Progenitor cell of endocrine pancreas (in vitro differentiated cells): ENCODE measurements at regions not wholly inside any gene's neighbourhood (a gene's known extent, or its start where the extent isn't known, plus 50 kb on each side); places are given as distances from the start of the nearest gene placed in this dataset.

Experiments
- DNase-seq: peaks from one replicate; pipeline ENCODE4 v3.0.0; 2021; ENCODE audit warnings: low spot score; ENCODE audit not compliant: unreplicated experiment
- H3K27ac Mint-ChIP-seq: 2 replicates; pipeline ENCODE4 v1.8.0; 2021; ENCODE audit warnings: mild to moderate bottlenecking, moderate library complexity, mixed read lengths
- H3K27me3 Mint-ChIP-seq: 2 replicates; pipeline ENCODE4 v1.8.0; 2021; ENCODE audit warnings: mixed read lengths
- H3K36me3 Mint-ChIP-seq: 2 replicates; pipeline ENCODE4 v1.8.0; 2022; ENCODE audit warnings: mixed read lengths; ENCODE audit not compliant: insufficient read depth
- H3K4me1 Mint-ChIP-seq: 2 replicates; pipeline ENCODE4 v1.8.0; 2021; ENCODE audit warnings: low read depth, mixed read lengths
- H3K4me3 Mint-ChIP-seq: 2 replicates; pipeline ENCODE4 v1.8.0; 2021; ENCODE audit warnings: low read depth, mild to moderate bottlenecking, moderate library complexity, mixed read lengths
- H3K9me3 Mint-ChIP-seq: 2 replicates; pipeline ENCODE4 v1.8.0; 2021; ENCODE audit warnings: low read depth, mixed read lengths
- TF ChIP-seq, protein P1 (sequence below): fragments of 200-600 bp; sonication (generic); IDR thresholded peaks from one replicate; pipeline ENCODE4 v1.5.0; 2021; ENCODE audit warnings: antibody characterized with exemption, mild to moderate bottlenecking; ENCODE audit not compliant: unreplicated experiment

DNA sequence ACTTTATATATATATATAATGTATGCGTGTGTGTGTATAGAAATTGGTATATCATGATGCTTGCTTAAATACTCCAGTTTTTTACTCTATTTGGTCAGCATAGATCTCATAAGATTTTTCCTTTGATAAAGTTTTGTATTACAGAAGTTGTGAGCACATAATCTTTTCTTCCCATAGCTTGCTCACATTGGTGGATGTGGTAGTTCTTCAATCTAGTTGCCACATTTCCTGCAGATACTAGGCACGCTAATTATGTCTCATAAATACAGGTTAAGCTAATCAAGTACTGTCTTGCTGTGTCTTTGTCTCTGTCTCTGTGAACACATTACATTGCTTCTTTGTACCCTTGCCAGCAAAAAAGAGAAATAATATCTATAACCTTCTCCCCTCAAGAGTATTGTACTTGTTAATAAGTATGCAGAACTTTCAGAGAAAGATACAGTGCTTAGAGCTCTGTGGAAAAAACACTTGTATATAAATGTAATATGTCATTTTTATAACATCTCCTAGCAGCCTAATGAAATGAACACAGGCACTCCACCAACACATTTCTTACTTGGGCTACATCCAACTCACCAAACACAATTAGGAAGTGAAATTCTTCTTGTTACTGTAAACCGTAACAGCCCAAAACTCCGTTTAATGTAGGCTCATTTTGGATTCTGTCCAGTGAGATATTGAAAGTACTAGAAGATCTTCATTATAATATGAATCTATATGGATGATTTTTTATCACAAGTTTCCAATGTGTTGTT, 306.7 kb upstream of the SLC8A1 start:
- H3K4me1 Mint-ChIP-seq = no peaks in the 10 kb centered on the region
- H3K4me3 Mint-ChIP-seq = no peak overlapping the region
- no peaks in the 10 kb centered on the region for H3K36me3 Mint-ChIP-seq
- DNase-seq = no peak
- no peaks in the 10 kb centered on the region for H3K9me3 Mint-ChIP-seq
- H3K27ac Mint-ChIP-seq = no peak overlapping the region
- TF ChIP-seq, protein P1, sequence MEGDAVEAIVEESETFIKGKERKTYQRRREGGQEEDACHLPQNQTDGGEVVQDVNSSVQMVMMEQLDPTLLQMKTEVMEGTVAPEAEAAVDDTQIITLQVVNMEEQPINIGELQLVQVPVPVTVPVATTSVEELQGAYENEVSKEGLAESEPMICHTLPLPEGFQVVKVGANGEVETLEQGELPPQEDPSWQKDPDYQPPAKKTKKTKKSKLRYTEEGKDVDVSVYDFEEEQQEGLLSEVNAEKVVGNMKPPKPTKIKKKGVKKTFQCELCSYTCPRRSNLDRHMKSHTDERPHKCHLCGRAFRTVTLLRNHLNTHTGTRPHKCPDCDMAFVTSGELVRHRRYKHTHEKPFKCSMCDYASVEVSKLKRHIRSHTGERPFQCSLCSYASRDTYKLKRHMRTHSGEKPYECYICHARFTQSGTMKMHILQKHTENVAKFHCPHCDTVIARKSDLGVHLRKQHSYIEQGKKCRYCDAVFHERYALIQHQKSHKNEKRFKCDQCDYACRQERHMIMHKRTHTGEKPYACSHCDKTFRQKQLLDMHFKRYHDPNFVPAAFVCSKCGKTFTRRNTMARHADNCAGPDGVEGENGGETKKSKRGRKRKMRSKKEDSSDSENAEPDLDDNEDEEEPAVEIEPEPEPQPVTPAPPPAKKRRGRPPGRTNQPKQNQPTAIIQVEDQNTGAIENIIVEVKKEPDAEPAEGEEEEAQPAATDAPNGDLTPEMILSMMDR = no peak
- H3K27me3 Mint-ChIP-seq = no peaks in the 10 kb centered on the region

DNA sequence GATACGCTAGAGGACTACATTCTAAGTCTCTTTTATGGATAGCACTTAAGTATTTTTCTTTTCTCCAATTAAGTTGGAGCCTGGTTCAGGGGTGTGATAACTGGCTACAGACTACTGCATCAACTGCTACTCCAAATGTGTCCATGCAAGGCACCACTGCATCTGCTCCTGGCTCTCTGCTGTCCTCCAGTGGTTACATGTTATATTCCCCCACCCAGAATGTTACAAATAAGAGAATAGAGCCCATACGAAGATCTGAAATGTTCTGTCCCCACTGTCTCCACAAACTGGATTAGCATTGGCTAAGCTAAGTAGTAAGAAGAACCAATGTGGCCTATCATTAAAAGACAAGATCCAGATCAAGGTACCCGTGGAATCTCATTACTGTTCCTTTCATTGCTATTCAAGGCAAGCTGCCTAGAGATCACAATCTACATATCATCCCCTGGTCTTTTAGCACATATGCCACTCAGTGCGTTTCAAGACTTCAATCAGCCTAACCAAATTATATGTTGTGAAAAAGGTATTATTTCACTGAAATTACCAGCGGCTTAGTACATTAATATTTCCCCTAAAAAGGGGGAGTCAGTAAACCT, 308.3 kb upstream of the SLC8A1 start:
- H3K27ac Mint-ChIP-seq = no peak overlapping the region
- TF ChIP-seq, protein P1 = peak; percentile 71
- no peaks in the 10 kb centered on the region for H3K27me3 Mint-ChIP-seq
- no peaks in the 10 kb centered on the region for H3K9me3 Mint-ChIP-seq
- H3K4me3 Mint-ChIP-seq = no peak overlapping the region
- DNase-seq = peak; percentile 10
- no peaks in the 10 kb centered on the region for H3K4me1 Mint-ChIP-seq
- no peaks in the 10 kb centered on the region for H3K36me3 Mint-ChIP-seq

DNA sequence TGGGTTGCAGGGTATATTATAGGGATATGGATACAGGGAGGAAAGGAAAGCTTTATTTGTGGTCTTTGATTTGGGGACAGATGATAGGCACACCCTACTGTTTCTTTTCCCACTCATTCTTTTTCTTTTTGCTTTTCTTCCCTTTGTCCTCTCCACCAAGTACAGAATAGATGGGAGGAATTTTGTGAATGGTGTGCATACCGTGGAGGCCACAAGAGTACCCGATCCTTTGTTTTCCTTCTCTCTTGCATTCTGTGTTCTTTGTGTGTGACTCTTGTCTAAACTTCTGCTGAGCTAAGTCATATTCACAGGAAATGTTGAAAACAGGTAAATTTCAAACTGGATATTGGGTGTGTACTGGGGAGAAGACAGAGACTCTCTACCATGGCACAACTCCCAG, 321.4 kb upstream of the SLC8A1 start:
- TF ChIP-seq, protein P1 = no peak
- Mint-ChIP-seq H3K9me3 (no peaks in the 10 kb centered on the region), H3K4me1 (no peaks in the 10 kb centered on the region), H3K36me3 (no peaks in the 10 kb centered on the region), H3K27ac (no peak overlapping the region), H3K4me3 (no peak overlapping the region), H3K27me3 (no peaks in the 10 kb centered on the region)
- DNase-seq = no peak

DNA sequence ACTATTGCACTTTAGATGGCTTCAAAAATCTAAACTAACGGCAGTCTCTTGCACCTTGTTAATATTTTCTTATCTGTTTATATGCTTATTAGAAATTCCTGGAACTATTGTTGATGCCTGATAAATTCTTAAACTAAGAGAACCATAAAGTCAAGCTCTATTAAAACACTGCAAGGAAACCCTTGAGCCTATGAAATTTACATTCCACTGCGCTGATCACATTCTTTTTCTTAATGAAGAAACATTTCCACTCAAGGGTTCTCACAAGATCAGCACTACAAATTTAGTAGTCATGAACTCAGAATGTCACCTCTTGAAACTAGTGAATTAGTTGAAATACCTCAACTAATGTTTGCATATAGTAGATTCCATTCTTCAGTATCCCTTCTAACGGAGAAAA, 331.8 kb upstream of the SLC8A1 start:
- H3K27ac Mint-ChIP-seq = no peak overlapping the region

DNA sequence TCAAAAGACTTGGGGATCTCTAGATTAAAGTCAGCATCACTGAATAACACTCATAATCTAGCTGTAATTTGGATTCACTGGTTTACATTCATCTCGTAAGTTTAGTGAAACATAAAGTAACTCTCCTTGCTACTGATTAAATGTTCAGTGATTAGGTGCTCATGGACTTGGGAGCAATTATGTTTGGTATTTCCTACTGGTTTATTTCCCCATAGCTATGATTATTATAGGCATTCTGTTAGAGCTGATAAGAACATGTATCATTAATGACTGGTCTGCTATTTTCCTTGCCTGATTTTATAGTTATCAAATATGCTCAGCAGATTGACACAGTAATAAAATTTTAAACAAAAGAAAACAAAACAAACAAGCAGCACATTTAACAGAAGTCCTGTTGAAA, 334.7 kb upstream of the SLC8A1 start:
- DNase-seq = no peak
- Mint-ChIP-seq H3K27me3 (no peaks in the 10 kb centered on the region), H3K27ac (no peak overlapping the region), H3K9me3 (peaks cover 3% of the 10 kb centered on the region), H3K4me3 (no peak overlapping the region), H3K4me1 (no peaks in the 10 kb centered on the region), H3K36me3 (no peaks in the 10 kb centered on the region)
- TF ChIP-seq, protein P1 = no peak

More for the DNA sequence above, 331.8 kb upstream of the SLC8A1 start:
- DNase-seq = no peak
- H3K9me3 Mint-ChIP-seq = no peaks in the 10 kb centered on the region
- no peaks in the 10 kb centered on the region for H3K27me3 Mint-ChIP-seq
- TF ChIP-seq, protein P1 = no peak
- no peaks in the 10 kb centered on the region for H3K4me1 Mint-ChIP-seq
- no peaks in the 10 kb centered on the region for H3K36me3 Mint-ChIP-seq
- H3K4me3 Mint-ChIP-seq = no peak overlapping the region
